HepG2 (cell line): ENCODE measurements at regions not wholly inside any gene's neighbourhood (a gene's known extent, or its start where the extent isn't known, plus 50 kb on each side); places are given as distances from the start of the nearest gene placed in this dataset.

Experiments
- ATAC-seq: fragments of 200-7000 bp; cut with Tn5 transposase; 3 replicates; pipeline ENCODE4 v1.9.1; 2020; ENCODE audit warnings: mild to moderate bottlenecking, moderate library complexity
- BruUV-seq: library from RNA; stranded (reverse); fragments of 400-500 nt; replicated peaks from 2 replicates; lab custom pipeline; 2021; lab: Mats Ljungman, UMichigan
- CTCF ChIA-PET: fragments of 300-600 bp; formaldehyde crosslinking; extraction: SDS; loops from one replicate; lab custom pipeline; 2021; ENCODE audit warnings: low total read pairs, inconsistent platforms, low intra/inter-chr PET ratio; lab: Yijun Ruan, JAX
- POLR2A ChIA-PET: fragments of 350-600 bp; sonication (Branson Sonifier 250); formaldehyde crosslinking; loops from one replicate; lab custom pipeline; 2020; ENCODE audit warnings: antibody characterized with exemption, inconsistent platforms; lab: Yijun Ruan, JAX
- DNase-seq: peaks from one replicate; pipeline ENCODE4 v3.0.0-alpha.2; 2015; ENCODE audit warnings: low spot score
- FAIRE-seq: peaks from 3 replicates; lab custom pipeline; 2011; peaks lifted over from hg19 to GRCh38; lab: Jason Lieb, UNC
- H2AFZ ChIP-seq: one replicate; pipeline ENCODE4 v1.6.1; 2011; ENCODE audit warnings: low read length, inconsistent platforms
- H3K27ac ChIP-seq: fragments of 300-600 bp; 3 replicates; pipeline ENCODE4 v1.8.0; 2011; ENCODE audit warnings: mixed run types, mild to moderate bottlenecking, mixed read lengths, low read length, inconsistent platforms; ENCODE audit not compliant: insufficient read depth; ENCODE audit errors: extremely low read length
- H3K27me3 ChIP-seq, 2 experiments: fragments of 200-600 bp in 1 of 2; 2 replicates in 1 of 2; 3 replicates in 1 of 2; pipeline versions ENCODE4 v1.6.0 to v1.8.0; 2011; ENCODE audit warnings: low read length in 2 of 2, mild to moderate bottlenecking in 2 of 2, moderate library complexity in 2 of 2, inconsistent platforms in 1 of 2; ENCODE audit not compliant: insufficient read depth in 2 of 2, control insufficient read depth in 1 of 2
- H3K36me3 ChIP-seq, 2 experiments: fragments of 200-600 bp in 1 of 2; replicated peaks in 1 of 2; 2 replicates in 1 of 2; 3 replicates in 1 of 2; pipeline versions ENCODE4 v1.5.1 to v1.8.0; 2011; ENCODE audit warnings: low read length in 2 of 2, inconsistent platforms in 1 of 2; ENCODE audit not compliant: insufficient read depth in 2 of 2, control insufficient read depth in 1 of 2
- H3K4me1 ChIP-seq: 2 replicates; pipeline ENCODE4 v1.5.1; 2012; ENCODE audit warnings: low read length, inconsistent platforms; ENCODE audit not compliant: insufficient read depth
- H3K4me2 ChIP-seq: 2 replicates; pipeline ENCODE4 v1.6.0; 2011; ENCODE audit warnings: low read depth, low read length, inconsistent platforms
- H3K4me3 ChIP-seq, 3 experiments: fragments of 200-600 bp in 1 of 3; sonication (generic), shearing (Covaris generic) in 1 of 3; replicated peaks in 1 of 3; 2 replicates each; pipeline ENCODE4 v1.5.1; 2011 to 2016; ENCODE audit warnings: low read length in 3 of 3, inconsistent platforms in 2 of 3, low read depth in 2 of 3, mild to moderate bottlenecking in 2 of 3, control low read depth in 1 of 3, mixed read lengths in 1 of 3; ENCODE audit not compliant: insufficient read depth in 1 of 3
- H3K79me2 ChIP-seq: one replicate; pipeline ENCODE4 v1.6.1; 2011; ENCODE audit warnings: low read length, inconsistent platforms; ENCODE audit not compliant: insufficient read depth
- H3K9ac ChIP-seq: 2 replicates; pipeline ENCODE4 v1.6.0; 2011; ENCODE audit warnings: mild to moderate bottlenecking, low read depth, low read length, inconsistent platforms; ENCODE audit not compliant: insufficient read depth
- H3K9me3 ChIP-seq: 2 replicates; pipeline ENCODE4 v1.5.1; 2012; ENCODE audit warnings: mild to moderate bottlenecking, low read length
- H4K20me1 ChIP-seq: 2 replicates; pipeline ENCODE4 v1.6.0; 2011; ENCODE audit warnings: inconsistent platforms, mild to moderate bottlenecking, low read length, moderate library complexity; ENCODE audit not compliant: insufficient read depth
- ATF7 ChIP-seq, 2 experiments: fragments of 450-650 bp in 1 of 2; sonication (generic) in 1 of 2; formaldehyde crosslinking in 1 of 2; IDR thresholded peaks; 2 replicates each; pipeline versions ENCODE4 v1.4.0 to v1.6.1; 2016 to 2020; ENCODE audit warnings: antibody characterized with exemption in 1 of 2, mild to moderate bottlenecking in 1 of 2, missing genetic modification reagents in 1 of 2
- CBX2 ChIP-seq, 2 experiments: fragments of 200-600 bp in 1 of 2; sonication (generic); formaldehyde crosslinking in 1 of 2; IDR thresholded peaks; 2 replicates each; pipeline versions ENCODE4 v1.7.0 to v1.8.1; 2018 to 2022; ENCODE audit warnings: low read depth in 2 of 2, low read length in 1 of 2, mild to moderate bottlenecking in 1 of 2, missing genetic modification reagents in 1 of 2
- CC2D1A ChIP-seq: sonication (generic); formaldehyde crosslinking; IDR thresholded peaks from 2 replicates; pipeline ENCODE4 v1.8.1; 2023; ENCODE audit warnings: mild to moderate bottlenecking, missing genetic modification reagents
- ELF4 ChIP-seq: sonication (generic); formaldehyde crosslinking; IDR thresholded peaks from 2 replicates; pipeline ENCODE4 v1.5.0; 2020; ENCODE audit warnings: missing genetic modification reagents, mild to moderate bottlenecking, moderate library complexity, borderline replicate concordance
- FOXO1 ChIP-seq: sonication (generic); formaldehyde crosslinking; IDR thresholded peaks from 2 replicates; pipeline ENCODE4 v1.4.0; 2020; ENCODE audit warnings: missing genetic modification reagents
- HMGA1 ChIP-seq: sonication (generic); formaldehyde crosslinking; conservative IDR thresholded peaks from 2 replicates; pipeline ENCODE4 v1.4.0; 2020; ENCODE audit warnings: missing genetic modification reagents
- IKZF1 ChIP-seq: fragments of 450-650 bp; IDR thresholded peaks from 2 replicates; pipeline ENCODE4 v1.7.1; 2016
- NCOA1 ChIP-seq: sonication (generic); formaldehyde crosslinking; IDR thresholded peaks from 2 replicates; pipeline ENCODE4 v1.9.0; 2021; ENCODE audit warnings: missing genetic modification reagents
- POLR2A ChIP-seq, 2 experiments: IDR thresholded peaks; 2 replicates each; pipeline ENCODE4 v1.6.1; 2011; ENCODE audit warnings: low read depth in 2 of 2, low read length in 2 of 2, mild to moderate bottlenecking in 1 of 2, moderate library complexity in 1 of 2; ENCODE audit not compliant: insufficient read depth in 1 of 2
- RFXAP ChIP-seq: sonication (generic); formaldehyde crosslinking; IDR thresholded peaks from 2 replicates; pipeline ENCODE4 v1.4.0; 2020; ENCODE audit warnings: missing genetic modification reagents, borderline replicate concordance
- SMARCC2 ChIP-seq: fragments of 450-650 bp; IDR thresholded peaks from 2 replicates; pipeline ENCODE4 v1.6.1; 2017; ENCODE audit warnings: antibody characterized with exemption, mild to moderate bottlenecking
- TERF1 ChIP-seq: sonication (generic); formaldehyde crosslinking; IDR thresholded peaks from 2 replicates; pipeline ENCODE4 v1.8.0; 2022; ENCODE audit warnings: mild to moderate bottlenecking, missing genetic modification reagents, moderate library complexity
- TSC22D2 ChIP-seq: sonication (generic); formaldehyde crosslinking; IDR thresholded peaks from 2 replicates; pipeline ENCODE4 v1.5.1; 2020; ENCODE audit warnings: missing genetic modification reagents, mild to moderate bottlenecking, borderline replicate concordance
- ZNF362 ChIP-seq: sonication (generic); formaldehyde crosslinking; IDR thresholded peaks from 2 replicates; pipeline ENCODE4 v1.4.0; 2020; ENCODE audit warnings: missing genetic modification reagents, mild to moderate bottlenecking, borderline replicate concordance
- ZNF512B ChIP-seq: sonication (generic); formaldehyde crosslinking; IDR thresholded peaks from 2 replicates; pipeline ENCODE4 v1.5.1; 2020; ENCODE audit warnings: missing genetic modification reagents, mild to moderate bottlenecking, borderline replicate concordance
- WGBS: methylation state at CpG from one replicate; pipeline ENCODE4 v1.1.6; 2017; ENCODE audit warnings: low lambda C conversion rate; 5-methylcytosine and 5-hydroxymethylcytosine counted together
- in situ Hi-C: cut with HindIII; loops from 2 replicates; pipeline ENCODE4 v1.10.0; 2017; ENCODE audit warnings: low pct_unique_long_range_greater_than_20kb; ENCODE audit not compliant: extremely low pct_ligation_motif_present
- intact Hi-C: fragments of 100-400 bp; cut with micrococcal nuclease; formaldehyde crosslinking; loops from one replicate; pipeline ENCODE4 v1.10.0; 2022; ENCODE audit not compliant: unreplicated experiment

DNA sequence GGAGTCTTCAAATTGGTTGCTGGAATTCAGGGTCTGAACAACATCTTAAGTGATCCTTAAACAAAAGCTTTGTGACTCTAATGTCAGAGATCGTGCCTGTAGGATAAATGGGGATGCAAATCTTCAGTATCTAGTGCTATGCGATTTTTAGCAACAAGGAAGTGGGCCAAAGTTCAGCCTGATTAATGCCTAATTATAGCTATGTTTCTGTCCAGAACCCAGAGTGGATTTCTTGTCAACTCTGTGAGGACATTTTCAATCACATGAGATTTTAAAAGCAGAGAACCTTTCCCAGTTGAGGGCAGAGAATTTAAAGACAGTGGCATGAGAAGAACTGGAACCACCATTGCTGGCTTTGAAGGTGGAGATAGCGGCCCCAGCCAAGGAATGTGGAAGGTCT is 84.3 kb upstream of the PCDH9 start (continued):
- no peak for TF ChIP-seq ZNF362 (CRISPR knock-in tag)
- no peak for TF ChIP-seq HMGA1 (CRISPR knock-in tag)
- TF ChIP-seq FOXO1 (CRISPR knock-in tag): no peak
- TF ChIP-seq RFXAP (CRISPR knock-in tag): no peak
- TF ChIP-seq IKZF1: no peak
- no peak for TF ChIP-seq SMARCC2
- TF ChIP-seq TERF1: no peak

DNA sequence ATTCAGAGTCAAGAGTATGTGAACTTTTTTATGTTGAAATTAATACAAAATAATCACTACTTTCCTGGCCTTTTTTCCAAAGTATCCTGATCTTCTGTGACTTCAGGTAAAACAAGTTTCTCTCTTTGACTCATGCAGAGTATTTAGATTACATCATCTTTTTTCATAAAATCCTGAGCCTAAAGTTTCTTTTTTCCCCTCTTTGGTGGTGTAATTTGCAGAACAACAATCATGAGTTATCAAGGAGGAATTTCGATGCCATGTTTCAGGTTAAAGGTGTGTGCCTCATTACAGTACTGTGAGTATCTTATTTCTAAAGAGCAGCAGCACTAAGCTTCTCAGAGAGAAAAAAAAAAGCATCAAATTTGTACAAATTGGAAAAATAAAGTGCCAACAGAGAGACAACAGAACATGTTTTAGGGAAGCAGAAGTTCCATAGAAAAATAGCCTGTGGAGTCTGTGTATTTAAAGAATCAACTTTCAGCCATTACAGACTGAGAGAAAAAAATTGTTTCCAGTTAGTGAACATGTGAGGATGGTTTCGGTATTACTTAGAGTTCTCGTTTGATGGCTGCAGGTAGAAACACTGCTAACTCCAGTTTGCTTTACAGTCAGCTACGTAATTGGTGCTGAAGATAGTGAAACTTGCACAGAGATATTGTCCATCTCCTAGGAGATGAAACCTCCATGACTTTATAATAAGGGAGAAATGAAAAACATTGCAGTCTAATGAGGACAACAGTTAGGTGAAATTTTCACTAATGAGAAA is 78.1 kb upstream of the PCDH9 start:
- TF ChIP-seq CC2D1A (no peak), ZNF512B (no peak), CBX2 (IDR thresholded peaks at IDR 0.05; ENCODE audit: low read depth, low read length) (no peak), CBX2 (CRISPR knock-in tag; IDR thresholded peaks at IDR 0.05; ENCODE audit: low read depth) (no peak), ELF4 (CRISPR knock-in tag) (no peak), NCOA1 (CRISPR knock-in tag) (no peak), POLR2A (IDR thresholded peaks at IDR 0.05; ENCODE audit: insufficient read depth in 1 of 2, low read depth in 2 of 2, low read length in 2 of 2) (no peak), TSC22D2 (CRISPR knock-in tag) (no peak), ATF7 (IDR thresholded peaks at IDR 0.05) (peak; percentile 79), ATF7 (CRISPR knock-in tag; IDR thresholded peaks at IDR 0.05) (no peak)
- TF ChIP-seq, all 625 proteins: peak for 1
- CTCF ChIA-PET: no interaction called here
- 1% methylated on average over 4 of the region's 4 CpGs for WGBS

More for the DNA sequence above, 78.1 kb upstream of the PCDH9 start:
- H3K4me3 ChIP-seq: no peak overlapping the region
- BruUV-seq: no TSS peak
- ATAC-seq: no peak
- no peak for DNase-seq
- POLR2A ChIA-PET: no interaction called here
- no peak overlapping the region for H3K4me2 ChIP-seq
- H3K36me3 ChIP-seq: no peaks in the 10 kb centered on the region
- intact Hi-C loops (no loop called here), in situ Hi-C loops (no loop called here)
- no peaks in the 10 kb centered on the region for H4K20me1 ChIP-seq
- H3K79me2 ChIP-seq: no peaks in the 10 kb centered on the region
- FAIRE-seq: no peak
- no peak overlapping the region for H2AFZ ChIP-seq
- no peaks in the 10 kb centered on the region for H3K4me1 ChIP-seq
- no peak overlapping the region for H3K27ac ChIP-seq
- no peak overlapping the region for H3K9ac ChIP-seq
- no peaks in the 10 kb centered on the region for H3K27me3 ChIP-seq
- H3K9me3 ChIP-seq: no peaks in the 10 kb centered on the region
